Upper lobe of left lung (tissue), 6 donors: ENCODE measurements at regions not wholly inside any gene's neighbourhood (a gene's known extent, or its start where the extent isn't known, plus 50 kb on each side); places are given as distances from the start of the nearest gene placed in this dataset.

Source experiments
- ATAC-seq, 2 donors: fragments of 200-7000 bp; cut with Tn5 transposase; one replicate each; pipeline ENCODE4 v1.9.1; 2022; ENCODE audit warnings: mild to moderate bottlenecking in 2 of 2, moderate library complexity in 2 of 2; ENCODE audit not compliant: low FRiP score in 2 of 2
- DNase-seq, 2 donors: peaks; one replicate each; pipeline ENCODE4 v3.0.0-alpha.2; 2019 to 2020
- H3K27ac ChIP-seq, 4 donors: fragments of 200-600 bp; sonication (generic); one replicate each; pipeline ENCODE4 v1.5.1; 2016 to 2019
- H3K27me3 ChIP-seq, 4 donors: fragments of 200-600 bp; sonication (generic); one replicate each; pipeline ENCODE4 v1.5.1; 2017 to 2019
- H3K36me3 ChIP-seq, 4 donors: fragments of 200-600 bp; sonication (generic); one replicate each; pipeline ENCODE4 v1.5.1; 2016 to 2019
- H3K4me1 ChIP-seq, 4 donors: fragments of 200-600 bp; sonication (generic); one replicate each; pipeline ENCODE4 v1.5.1; 2018 to 2019
- H3K4me3 ChIP-seq, 4 donors: fragments of 200-600 bp; sonication (generic); one replicate each; pipeline ENCODE4 v1.5.1; 2017 to 2019; ENCODE audit warnings: mild to moderate bottlenecking in 2 of 4, moderate library complexity in 1 of 4
- H3K9me3 ChIP-seq, 4 donors: fragments of 200-600 bp; sonication (generic); one replicate each; pipeline ENCODE4 v1.5.1; 2018 to 2019
- CTCF ChIP-seq, 6 experiments: fragments of 450-650 bp in 4 of 6; fragments of 200-600 bp in 2 of 6; sonication (generic) in 2 of 6; IDR thresholded peaks; one replicate each; pipeline ENCODE4 v1.5.1; 2016 to 2019; ENCODE audit warnings: antibody characterized with exemption in 6 of 6
- EP300 ChIP-seq, 4 donors: sonication (generic); formaldehyde crosslinking; IDR thresholded peaks; one replicate each; pipeline ENCODE4 v1.5.1; 2017; ENCODE audit warnings: antibody characterized with exemption in 4 of 4, control low read depth in 2 of 4
- POLR2A ChIP-seq, 4 donors: fragments of 450-650 bp; IDR thresholded peaks; one replicate each; pipeline ENCODE4 v1.5.1; 2016 to 2017; ENCODE audit warnings: antibody characterized with exemption in 4 of 4, mild to moderate bottlenecking in 2 of 4
- POLR2AphosphoS5 ChIP-seq, 2 donors: sonication (generic); formaldehyde crosslinking; IDR thresholded peaks; one replicate each; pipeline ENCODE4 v1.5.1; 2017; ENCODE audit warnings: antibody characterized with exemption in 2 of 2
- WGBS, 2 donors: methylation state at CpG; one replicate each; pipeline ENCODE4 v1.1.5; 2017 to 2018; 5-methylcytosine and 5-hydroxymethylcytosine counted together
- donor health status: DM: no; HTN: no; CAD: no; lungs with moderate emphysema.
- donor health status: DM: no; HTN: yes; CAD: no; lungs with severe emphysema.

GRCh38 chr6:125533710-125534397 lies 215.6 kb upstream of the HEY2 start:
- Histone ChIP-seq H3K27ac (peak overlapping the region in 2 of 4 donors; percentile 11 to 54), H3K36me3 (no peaks in the 10 kb centered on the region), H3K4me1 (no peaks in the 10 kb centered on the region), H3K9me3 (no peaks in the 10 kb centered on the region), H3K4me3 (peak overlapping the region in 2 of 4 donors; percentile 7 to 15), H3K27me3 (no peaks in the 10 kb centered on the region)
- ATAC-seq (no peak), DNase-seq (peak in 1 of 2 donors; percentile 66)
- WGBS, 2 donors = 27 to 30% methylated on average over 24 to 28 of the region's 28 CpGs
- no peak for TF ChIP-seq CTCF (IDR thresholded peaks at IDR 0.05)
- TF ChIP-seq EP300 (IDR thresholded peaks at IDR 0.05) = no peak
- no peak for TF ChIP-seq POLR2A (IDR thresholded peaks at IDR 0.05)
- TF ChIP-seq POLR2AphosphoS5 (IDR thresholded peaks at IDR 0.05) = no peak

- H3K4me1 ChIP-seq = no peaks in the 10 kb centered on the region
- H3K9me3 ChIP-seq = no peaks in the 10 kb centered on the region
- H3K27ac ChIP-seq = peak overlapping the region in 2 of 4 donors; percentile 11 to 54
- DNase-seq (no peak), ATAC-seq (no peak)
- WGBS, 2 donors = 37 to 46% methylated on average over 17 of the region's 17 CpGs
- no peaks in the 10 kb centered on the region for H3K27me3 ChIP-seq
- no peaks in the 10 kb centered on the region for H3K36me3 ChIP-seq
- no peak for TF ChIP-seq POLR2AphosphoS5 (IDR thresholded peaks at IDR 0.05)
- TF ChIP-seq CTCF (IDR thresholded peaks at IDR 0.05) = no peak
- TF ChIP-seq POLR2A (IDR thresholded peaks at IDR 0.05) = no peak
- TF ChIP-seq EP300 (IDR thresholded peaks at IDR 0.05) = no peak
- peak overlapping the region in 2 of 4 donors; percentile 7 to 15 for H3K4me3 ChIP-seq
Observed at GRCh38 chr6:125534430-125535263, 214.8 kb upstream of the HEY2 start.

- Histone ChIP-seq H3K27ac (no peak overlapping the region), H3K36me3 (no peaks in the 10 kb centered on the region), H3K9me3 (no peaks in the 10 kb centered on the region), H3K4me1 (no peaks in the 10 kb centered on the region), H3K27me3 (no peaks in the 10 kb centered on the region), H3K4me3 (no peak overlapping the region)
- ATAC-seq (no peak), DNase-seq (no peak)
- no peak for TF ChIP-seq CTCF (IDR thresholded peaks at IDR 0.05)
- no peak for TF ChIP-seq POLR2A (IDR thresholded peaks at IDR 0.05)
- TF ChIP-seq POLR2AphosphoS5 (IDR thresholded peaks at IDR 0.05) = no peak
- TF ChIP-seq EP300 (IDR thresholded peaks at IDR 0.05) = no peak
- WGBS, 2 donors = 74 to 82% methylated on average over 2 of the region's 2 CpGs
Observed at GRCh38 chr6:125537090-125537489, 212.3 kb upstream of the HEY2 start.

- Histone ChIP-seq H3K9me3 (no peaks in the 10 kb centered on the region), H3K4me1 (no peaks in the 10 kb centered on the region), H3K27ac (no peak overlapping the region), H3K27me3 (no peaks in the 10 kb centered on the region), H3K36me3 (no peaks in the 10 kb centered on the region), H3K4me3 (no peak overlapping the region)
- no peak for ATAC-seq
- no peak for DNase-seq
- TF ChIP-seq EP300 (IDR thresholded peaks at IDR 0.05) (no peak), CTCF (IDR thresholded peaks at IDR 0.05) (no peak), POLR2A (IDR thresholded peaks at IDR 0.05) (no peak), POLR2AphosphoS5 (IDR thresholded peaks at IDR 0.05) (no peak)
- 81 to 94% methylated on average over 3 of the region's 3 CpGs for WGBS, 2 donors
Observed at GRCh38 chr6:125539892-125540291, 209.5 kb upstream of the HEY2 start.
